ENCODE measurements at regions not wholly inside any gene's neighbourhood (a gene's known extent, or its start where the extent isn't known, plus 50 kb on each side); places are given as distances from the start of the nearest gene placed in this dataset.
"Not testable (repeated sequence)": the region's sequence is repeated elsewhere in the genome, so short reads cannot be mapped to it uniquely, and the experiment has no call there.

DNA sequence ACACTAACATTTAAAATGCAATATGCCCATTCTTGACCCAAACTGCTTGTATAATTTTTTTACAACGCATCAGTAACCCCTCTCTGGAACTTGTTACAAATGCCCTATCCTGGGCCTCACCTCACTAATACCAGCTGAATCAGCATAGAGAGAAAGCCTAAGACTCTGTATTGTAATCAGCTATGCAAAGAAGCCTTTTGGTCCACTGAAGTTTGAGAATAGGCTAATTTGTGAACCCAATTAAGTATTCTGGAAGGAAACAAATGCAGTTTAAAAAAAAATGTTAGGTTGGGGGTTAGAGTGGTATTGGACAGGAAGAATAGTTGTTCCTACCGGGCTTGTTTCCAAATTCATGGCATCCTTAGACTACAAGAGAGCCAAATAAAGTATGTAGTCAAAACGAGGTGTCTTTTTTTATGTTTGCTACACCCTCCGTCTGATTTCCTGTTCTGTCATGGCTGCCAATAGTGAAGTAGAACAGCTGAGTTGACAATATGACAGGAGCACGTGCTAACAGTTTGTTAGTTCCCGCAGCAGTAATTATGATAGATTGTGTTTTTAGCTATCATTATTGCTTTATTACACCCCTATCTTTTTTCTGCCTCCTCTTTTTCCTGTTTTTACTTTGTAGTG is 1048.7 kb upstream of the NUDT12 start:
- DNase-seq = no peak

- DNase-seq = no peak
These were observed 1043.8 kb upstream of the NUDT12 start for GRCh38 chr5:104606258-104606829.

DNA sequence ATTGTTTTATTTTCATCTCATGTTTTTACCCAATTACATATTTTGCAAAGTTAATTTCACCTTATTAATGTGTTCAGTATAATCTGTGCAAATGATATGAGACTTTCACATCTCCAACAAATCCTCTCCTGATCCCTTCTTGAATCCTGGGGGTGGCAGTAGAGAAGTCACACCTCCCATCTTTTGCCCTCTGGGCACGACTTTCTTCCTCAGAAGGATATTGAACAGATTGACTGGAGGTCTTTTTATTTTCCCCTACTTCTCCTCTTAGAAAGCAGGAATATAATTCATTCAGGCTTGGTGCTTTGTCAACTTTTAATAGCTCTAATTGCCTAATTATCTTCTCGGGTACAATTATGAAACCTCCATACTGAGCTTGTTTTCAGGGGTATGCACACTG is 1037.1 kb upstream of the NUDT12 start:
- peak; percentile 15 for DNase-seq

DNA sequence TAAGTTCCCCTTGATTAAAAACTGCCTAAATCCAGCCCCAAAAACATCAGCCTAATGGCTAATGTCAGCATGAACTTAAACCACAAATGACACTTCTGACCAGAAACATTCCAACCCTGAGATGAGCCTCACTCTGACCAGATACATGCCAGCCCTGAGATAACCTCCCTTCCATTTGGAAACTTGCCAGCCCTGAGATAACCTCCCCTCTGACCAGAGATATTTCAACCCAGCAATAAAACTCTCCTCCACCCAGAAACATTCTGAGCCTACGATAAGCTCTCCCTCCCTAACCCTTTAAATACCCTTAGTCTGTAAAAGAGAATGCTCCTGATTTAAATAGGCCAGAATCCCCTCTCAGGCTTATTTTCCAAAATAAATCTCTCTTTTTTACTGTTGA is 1035.7 kb upstream of the NUDT12 start:
- no peak for DNase-seq

- DNase-seq = no peak
These were observed 1032.3 kb upstream of the NUDT12 start for GRCh38 chr5:104594850-104595249.

DNA sequence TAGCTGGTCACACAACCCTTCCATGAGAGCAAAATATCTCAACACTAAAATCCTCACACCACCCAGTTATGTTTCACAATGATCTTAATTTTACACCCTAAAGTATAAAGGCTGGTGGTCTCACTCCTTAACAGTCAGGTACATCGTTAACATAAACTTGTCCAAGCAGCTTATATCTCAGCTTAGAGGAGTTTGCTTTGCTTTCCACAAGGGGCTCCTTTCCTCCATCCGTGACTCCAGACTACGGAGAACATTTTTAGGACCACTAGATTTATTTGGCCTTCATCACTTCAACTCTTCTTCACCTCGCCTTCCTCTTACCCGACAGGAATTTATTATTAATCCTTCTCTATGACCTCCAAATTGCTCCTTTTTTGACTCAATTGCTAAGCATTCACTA is 1014.1 kb upstream of the NUDT12 start:
- no peak for DNase-seq

DNA sequence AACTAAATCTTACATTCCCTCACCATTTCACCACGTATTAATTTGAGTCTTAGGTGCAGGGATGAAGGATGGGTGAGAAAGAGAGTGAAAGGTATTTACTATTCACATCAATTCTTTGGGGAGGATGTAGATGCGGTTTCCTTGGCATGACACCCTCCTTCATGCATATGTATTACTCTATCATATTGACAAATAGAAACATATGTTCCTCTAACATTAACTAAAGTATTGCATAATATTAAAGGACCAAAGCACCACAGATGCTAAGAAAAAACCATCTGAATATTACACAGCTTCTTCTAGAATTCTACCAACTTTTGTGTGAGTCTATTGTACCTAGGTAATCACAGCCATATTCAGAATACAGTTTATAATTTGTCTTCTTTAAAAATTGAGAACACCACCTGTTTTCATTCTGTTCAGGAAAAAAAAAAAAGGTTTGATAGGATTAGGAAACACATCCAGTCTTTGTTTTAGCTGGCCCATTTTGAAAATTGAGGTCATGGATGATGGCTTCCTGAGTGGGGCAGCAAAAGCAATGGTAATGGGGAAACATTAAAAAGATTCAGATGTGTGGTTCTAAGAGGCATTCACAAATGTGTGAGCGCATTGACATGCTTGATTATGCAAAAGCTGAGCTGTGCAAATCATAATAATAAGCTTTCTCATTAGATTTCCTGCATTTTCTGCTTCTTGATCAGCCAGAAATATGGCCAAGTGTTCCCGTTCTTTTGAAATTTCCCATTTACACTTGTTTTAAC is 1011.5 kb upstream of the NUDT12 start:
- no peak for DNase-seq

DNA sequence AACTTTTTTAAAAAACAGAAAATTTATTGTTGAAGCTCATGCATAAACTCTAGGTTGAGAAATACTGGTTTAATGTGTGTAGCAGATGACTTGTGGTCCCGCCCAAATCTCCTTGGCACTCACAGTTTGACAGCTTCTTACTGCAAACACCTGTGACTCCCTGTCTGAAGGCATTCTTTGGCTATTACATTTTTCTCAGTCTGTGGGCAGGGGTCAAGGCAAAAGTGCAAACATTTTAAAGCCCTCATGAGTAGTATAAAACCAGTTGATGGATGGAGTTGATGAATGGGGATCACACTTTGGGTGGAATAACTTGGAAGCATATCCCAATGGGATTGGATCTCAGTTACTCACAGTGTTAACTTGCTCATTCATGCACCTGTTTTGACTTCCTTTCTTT is 1007.0 kb upstream of the NUDT12 start:
- no peak for DNase-seq

- DNase-seq = no peak
These were observed 1001.9 kb upstream of the NUDT12 start for GRCh38 chr5:104564530-104564929.

DNA sequence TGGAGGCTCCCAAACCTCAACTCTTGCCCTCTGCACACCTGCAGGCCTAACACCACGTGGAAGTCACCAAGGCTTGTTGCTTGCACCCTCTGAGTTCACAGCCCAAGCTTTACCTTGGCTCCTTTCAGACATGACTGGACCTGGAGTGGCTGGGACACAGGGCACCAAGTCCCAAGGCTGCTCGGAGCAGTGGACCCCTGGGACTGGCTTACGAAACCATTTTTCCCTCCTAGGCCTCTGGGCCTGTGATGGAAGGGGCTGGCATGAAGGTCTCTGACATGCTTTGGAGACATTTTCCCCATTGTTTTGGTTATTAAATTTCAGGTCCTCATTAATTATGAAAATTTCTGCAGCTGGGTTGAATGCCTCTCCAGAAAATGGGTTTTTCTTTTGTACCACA is 994.4 kb upstream of the NUDT12 start:
- DNase-seq = no peak

- no peak for DNase-seq
These were observed 989.0 kb upstream of the NUDT12 start for GRCh38 chr5:104551628-104552027.

- DNase-seq = not testable (repeated sequence)
These were observed 984.3 kb upstream of the NUDT12 start for GRCh38 chr5:104546871-104547270.

DNA sequence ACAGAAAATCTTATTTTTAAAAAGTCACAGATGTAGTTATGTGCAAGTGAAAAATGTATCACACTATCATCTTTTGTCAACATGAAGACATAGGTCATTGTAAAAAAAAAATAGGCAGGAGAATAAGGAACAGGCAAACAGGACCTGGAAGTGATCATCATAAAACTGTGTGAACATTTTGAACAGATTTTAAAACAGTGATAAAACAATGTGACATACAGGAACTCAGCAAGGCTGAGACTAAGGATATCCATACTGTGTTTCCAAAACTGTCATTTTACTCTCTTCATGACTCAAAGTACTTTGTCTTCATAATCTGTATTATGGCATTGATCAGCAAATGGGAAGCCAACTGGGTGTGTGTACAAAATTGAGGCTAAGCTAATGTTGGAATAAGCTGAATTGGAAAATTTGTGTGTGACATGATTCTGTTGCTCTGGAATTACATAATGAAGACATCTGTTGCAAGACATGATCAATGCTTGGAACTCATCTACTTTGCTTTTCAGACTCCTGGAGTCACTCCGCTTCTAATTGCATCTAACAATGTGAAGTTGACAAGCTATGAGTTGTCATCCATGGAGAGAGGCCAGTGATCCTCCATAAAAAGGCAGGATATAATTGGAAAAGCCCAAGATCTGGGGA is 978.7 kb upstream of the NUDT12 start:
- DNase-seq = no peak

- DNase-seq = no peak
These were observed 977.9 kb upstream of the NUDT12 start for GRCh38 chr5:104540448-104540847.

GRCh38 chr5:104539618-104540350 is 977.2 kb upstream of the NUDT12 start:
- no peak for DNase-seq

GRCh38 chr5:104538734-104539133 is 976.1 kb upstream of the NUDT12 start:
- DNase-seq = no peak

- no peak for DNase-seq
These were observed 970.9 kb upstream of the NUDT12 start for GRCh38 chr5:104533498-104533897.

DNA sequence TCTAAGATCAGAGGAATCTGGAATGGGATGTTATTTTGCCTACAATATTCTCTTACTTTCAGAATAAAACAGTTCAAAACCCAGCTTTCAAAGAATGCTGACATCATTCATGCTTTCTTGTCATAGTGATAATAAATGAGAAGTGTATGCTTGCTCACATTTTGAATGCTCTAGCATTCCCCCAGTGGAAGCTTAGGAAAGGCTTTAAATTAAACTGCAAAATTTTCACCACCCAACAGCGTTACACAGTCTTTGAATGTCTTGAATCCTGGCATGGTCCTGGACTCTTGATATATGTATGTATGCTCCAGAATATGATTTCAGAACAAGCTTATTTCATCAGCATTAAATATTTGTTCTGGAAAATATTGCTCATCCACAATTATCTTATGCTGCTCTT is 964.3 kb upstream of the NUDT12 start:
- no peak for DNase-seq

DNA sequence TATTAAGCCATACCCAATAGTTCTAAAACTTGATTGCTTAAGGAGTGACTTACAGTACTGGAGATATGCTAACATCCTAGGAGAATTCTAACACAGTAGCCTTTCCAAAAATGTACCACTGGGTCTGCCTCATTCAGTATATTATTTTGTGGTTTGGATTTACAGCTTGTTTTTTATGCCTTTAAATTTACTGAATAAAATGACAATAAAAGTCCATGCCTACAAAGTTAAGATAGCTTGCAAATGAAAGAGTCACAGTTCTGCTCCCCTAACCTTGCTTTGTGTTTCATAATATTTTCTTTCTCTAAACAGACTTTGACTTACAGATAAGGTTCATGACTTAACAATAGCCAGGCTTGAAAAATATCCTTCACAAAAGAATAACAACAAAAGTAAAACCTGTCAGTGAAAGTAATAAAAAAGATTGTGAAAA is 951.1 kb upstream of the NUDT12 start:
- DNase-seq = no peak

GRCh38 chr5:104513121-104513602 is 950.6 kb upstream of the NUDT12 start:
- no peak for DNase-seq

DNA sequence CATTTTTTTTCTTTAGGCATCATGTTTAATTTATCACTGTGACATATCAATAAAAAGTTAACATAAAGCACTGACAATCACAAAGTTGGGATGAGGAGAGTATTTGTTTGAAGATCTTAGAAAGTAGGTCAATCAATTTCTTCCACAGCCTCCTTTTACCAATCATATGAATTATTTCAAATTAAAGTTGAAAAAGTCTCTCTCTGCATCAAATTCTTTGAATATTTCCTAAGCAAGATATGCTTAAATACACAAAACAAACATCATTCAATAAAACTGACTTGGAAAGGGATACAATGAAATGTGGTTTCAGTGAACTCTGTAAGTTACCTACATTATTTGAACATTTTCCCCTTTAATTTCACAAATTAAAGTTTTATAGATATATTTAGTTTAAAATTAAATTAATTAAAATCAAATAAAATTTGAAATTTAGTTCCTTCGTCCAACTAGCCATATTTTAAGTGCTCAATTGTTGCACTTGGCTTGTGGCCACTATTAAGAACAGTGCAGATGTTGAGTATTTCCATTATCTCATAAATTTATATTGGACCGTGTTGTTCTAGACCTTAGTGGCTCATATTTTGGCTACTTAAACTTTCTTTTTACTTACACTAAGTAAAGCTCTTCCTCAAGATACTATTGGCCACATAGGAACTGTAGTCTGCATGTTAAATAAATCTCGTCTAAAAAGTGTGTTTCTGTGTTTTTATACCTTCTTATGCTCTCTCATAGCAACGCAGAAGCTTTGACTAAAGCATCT is 949.7 kb upstream of the NUDT12 start:
- no peak for DNase-seq

DNA sequence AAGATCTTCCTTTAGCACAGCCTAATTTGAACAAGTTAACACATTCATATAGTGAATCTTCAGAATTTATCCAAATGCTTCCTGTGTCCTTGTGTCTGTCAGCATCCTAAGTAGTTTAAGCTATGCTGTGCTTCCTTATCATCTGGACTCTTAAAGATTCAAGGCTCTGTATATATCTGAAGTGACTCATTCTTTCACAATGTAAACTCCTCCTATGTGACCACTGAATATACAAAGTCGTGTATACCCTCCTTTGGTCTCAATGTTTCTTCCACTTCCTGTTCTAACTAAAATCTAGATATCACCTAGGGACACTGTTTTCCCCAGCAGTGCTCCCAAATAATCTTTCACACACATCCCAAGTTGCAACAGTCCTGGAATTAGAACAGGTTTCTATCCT is 935.7 kb upstream of the NUDT12 start:
- no peak for DNase-seq
